A673 (cell line): ENCODE measurements at regions not wholly inside any gene's neighbourhood (a gene's known extent, or its start where the extent isn't known, plus 50 kb on each side); places are given as distances from the start of the nearest gene placed in this dataset.
"Not testable (repeated sequence)": the region's sequence is repeated elsewhere in the genome, so short reads cannot be mapped to it uniquely, and the experiment has no call there.

Source experiments
- BruUV-seq: library from RNA; stranded (reverse); fragments of 400-500 nt; replicated peaks from 2 replicates; lab custom pipeline; 2021; lab: Mats Ljungman, UMichigan
- CTCF ChIA-PET: fragments of 300-600 bp; sonication (Branson Sonifier 250); formaldehyde crosslinking; loops from one replicate; lab custom pipeline; 2022; ENCODE audit warnings: antibody characterized with exemption; lab: Charles Lee
- POLR2A ChIA-PET: fragments of 300-600 bp; sonication (Branson Sonifier 250); formaldehyde crosslinking; loops from one replicate; lab custom pipeline; 2022; ENCODE audit warnings: antibody characterized with exemption; ENCODE audit not compliant: low non-redundant PET; lab: Charles Lee
- DNase-seq: peaks from one replicate; pipeline ENCODE4 v3.0.0-alpha.2; 2015; ENCODE audit warnings: low spot score
- H3K27ac ChIP-seq: fragments of 200-600 bp; sonication (generic); 2 replicates; pipeline ENCODE4 v1.5.1; 2016; ENCODE audit warnings: mixed run types, low read depth, mild to moderate bottlenecking, mixed read lengths, antibody characterized with exemption, low read length; ENCODE audit not compliant: poor library complexity, severe bottlenecking
- H3K27me3 ChIP-seq: fragments of 200-600 bp; sonication (generic); replicated peaks from 2 replicates; pipeline ENCODE4 v1.6.1; 2017; ENCODE audit warnings: mixed run types, low read depth, mild to moderate bottlenecking, mixed read lengths, antibody characterized with exemption, low read length; ENCODE audit not compliant: insufficient read depth, poor library complexity
- H3K36me3 ChIP-seq: fragments of 200-600 bp; sonication (generic); 2 replicates; pipeline ENCODE4 v1.6.1; 2016; ENCODE audit warnings: mixed run types, mild to moderate bottlenecking, mixed read lengths, antibody characterized with exemption, low read length; ENCODE audit not compliant: insufficient read depth, poor library complexity, severe bottlenecking
- H3K4me1 ChIP-seq: fragments of 200-600 bp; sonication (generic); 2 replicates; pipeline ENCODE4 v1.6.1; 2017; ENCODE audit warnings: mixed run types, mild to moderate bottlenecking, mixed read lengths, antibody characterized with exemption, low read length; ENCODE audit not compliant: insufficient read depth, poor library complexity, severe bottlenecking
- H3K4me3 ChIP-seq: fragments of 200-600 bp; sonication (generic); 2 replicates; pipeline ENCODE4 v1.5.1; 2016; ENCODE audit warnings: low read depth, mixed run types, mild to moderate bottlenecking, mixed read lengths, low read length; ENCODE audit not compliant: poor library complexity, severe bottlenecking
- H3K9me3 ChIP-seq: fragments of 200-600 bp; sonication (generic); 2 replicates; pipeline ENCODE4 v1.6.1; 2016; ENCODE audit warnings: mixed run types, low read depth, mild to moderate bottlenecking, mixed read lengths, antibody characterized with exemption, low read length; ENCODE audit not compliant: poor library complexity, severe bottlenecking
- CTCF ChIP-seq: fragments of 300-800, 200-600 bp; sonication (generic); conservative IDR thresholded peaks from 2 replicates; pipeline ENCODE4 v1.5.1; 2017; ENCODE audit warnings: low read depth, mild to moderate bottlenecking, antibody characterized with exemption, low read length, moderate library complexity, mixed read lengths
- EZH2 ChIP-seq: fragments of 200-600 bp; sonication (generic); IDR thresholded peaks from 2 replicates; pipeline ENCODE4 v1.6.1; 2017; ENCODE audit warnings: borderline replicate concordance, low read depth, mild to moderate bottlenecking, mixed read lengths, antibody characterized with exemption, low read length; ENCODE audit not compliant: poor library complexity, severe bottlenecking
- intact Hi-C: fragments of 100-400 bp; cut with micrococcal nuclease; formaldehyde crosslinking; loops from one replicate; pipeline ENCODE4 v1.10.0; 2022; ENCODE audit not compliant: unreplicated experiment

GRCh38 chr7:80028717-80029116, 105.9 kb upstream of the GNAI1 start:
- peaks cover 12% of the 10 kb centered on the region for H3K4me1 ChIP-seq
- H3K27ac ChIP-seq = no peak overlapping the region
- no peaks in the 10 kb centered on the region for H3K27me3 ChIP-seq
- H3K36me3 ChIP-seq = no peaks in the 10 kb centered on the region
- ChIA-PET CTCF (no interaction called here), POLR2A (no interaction called here)
- no peak for TF ChIP-seq CTCF
- no peak for TF ChIP-seq EZH2
- no peak for DNase-seq
- H3K9me3 ChIP-seq = no peaks in the 10 kb centered on the region
- intact Hi-C loops = no loop called here
- no TSS peak for BruUV-seq
- H3K4me3 ChIP-seq = no peak overlapping the region

- Histone ChIP-seq H3K4me1 (peaks cover 12% of the 10 kb centered on the region), H3K36me3 (no peaks in the 10 kb centered on the region), H3K27me3 (no peaks in the 10 kb centered on the region), H3K4me3 (no peak overlapping the region), H3K9me3 (no peaks in the 10 kb centered on the region), H3K27ac (no peak overlapping the region)
- TF ChIP-seq EZH2 = no peak
- TF ChIP-seq CTCF = no peak
- intact Hi-C loops = no loop called here
- ChIA-PET POLR2A (no interaction called here), CTCF (no interaction called here)
- DNase-seq = peak; percentile 39
- BruUV-seq = no TSS peak
These were observed 106.9 kb upstream of the GNAI1 start for GRCh38 chr7:80027611-80028173.

- no peak for TF ChIP-seq CTCF
- no peak for TF ChIP-seq EZH2
- H3K9me3 ChIP-seq = no peaks in the 10 kb centered on the region
- DNase-seq = no peak
- no peak overlapping the region for H3K27ac ChIP-seq
- POLR2A ChIA-PET = no interaction called here
- no peaks in the 10 kb centered on the region for H3K27me3 ChIP-seq
- CTCF ChIA-PET = no interaction called here
- BruUV-seq = no TSS peak
- peaks cover 12% of the 10 kb centered on the region for H3K4me1 ChIP-seq
- intact Hi-C loops = no loop called here
- H3K4me3 ChIP-seq = no peak overlapping the region
- H3K36me3 ChIP-seq = no peaks in the 10 kb centered on the region
These were observed 107.9 kb upstream of the GNAI1 start for GRCh38 chr7:80026766-80027165.

GRCh38 chr7:80020277-80020676, 114.4 kb upstream of the GNAI1 start:
- H3K36me3 ChIP-seq, H3K4me1 ChIP-seq, H3K4me3 ChIP-seq, H3K9me3 ChIP-seq, H3K27ac ChIP-seq, DNase-seq, intact Hi-C loops, H3K27me3 ChIP-seq, BruUV-seq, CTCF ChIA-PET, POLR2A ChIA-PET: not testable (repeated sequence)

- POLR2A ChIA-PET = not testable (repeated sequence)
These were observed 114.8 kb upstream of the GNAI1 start for GRCh38 chr7:80019809-80020207.

More at GRCh38 chr7:80019809-80020207, 114.8 kb upstream of the GNAI1 start:
- H3K4me3 ChIP-seq, H3K27me3 ChIP-seq, CTCF ChIA-PET, H3K9me3 ChIP-seq, DNase-seq, H3K27ac ChIP-seq, H3K4me1 ChIP-seq, H3K36me3 ChIP-seq, BruUV-seq: not testable (repeated sequence)
- intact Hi-C loops = loop anchor here (10.0 kb wide), 1 partner anchor 215 kb away; no protein-coding TSS in a partner anchor
